ENCODE measurements at regions not wholly inside any gene's neighbourhood (a gene's known extent, or its start where the extent isn't known, plus 50 kb on each side); places are given as distances from the start of the nearest gene placed in this dataset.

DNA sequence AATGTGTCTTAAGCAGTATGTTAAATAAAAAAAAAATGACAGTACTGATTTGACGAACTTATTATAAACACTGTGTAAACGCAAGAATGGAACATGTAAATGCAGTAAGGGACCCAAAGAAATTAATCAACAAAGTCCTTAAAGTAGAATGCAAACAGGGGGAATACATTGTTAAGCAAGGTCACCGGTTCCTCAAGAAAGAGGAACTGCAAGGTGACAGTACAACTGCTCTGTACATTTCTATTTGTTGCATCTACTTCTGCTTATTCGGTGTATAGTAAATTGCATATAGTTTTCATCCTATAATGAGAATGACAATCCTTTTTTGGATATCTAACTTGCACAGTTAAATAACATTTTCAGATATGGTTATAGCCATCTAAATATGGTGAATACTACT is 387.0 kb upstream of the SEMA3D start:
- FAIRE-seq (no peak), DNase-seq (ENCODE audit: low read depth in 1 of 2, low spot score in 2 of 2) (no peak)
- Histone ChIP-seq H3K4me2 (ENCODE audit: insufficient read depth in 1 of 2, low read depth in 2 of 2, low read length in 2 of 2) (no peak overlapping the region), H4K5ac (ENCODE audit: insufficient read length, low read depth, low read length) (no peak overlapping the region), H3K23me2 (ENCODE audit: low read depth, low read length) (no peaks in the 10 kb centered on the region), H2BK5ac (ENCODE audit: low read depth, low read length) (no peak overlapping the region), H3K9ac (replicated peaks in 1 of 4; ENCODE audit: extremely low read depth in 1 of 4, low read depth in 3 of 4, low read length in 3 of 4) (no peak overlapping the region), H3K9me3 (ENCODE audit: insufficient read depth in 2 of 2, low read depth in 1 of 2, low read length in 1 of 2) (no peaks in the 10 kb centered on the region), H3K56ac (replicated peaks; ENCODE audit: insufficient read length, low read depth, low read length) (no peak overlapping the region), H3K27ac (ENCODE audit: low read depth, low read length) (no peak overlapping the region), H3K27me3 (replicated peaks in 1 of 4; ENCODE audit: control insufficient read depth in 3 of 4, extremely low read depth in 1 of 4, insufficient read depth in 3 of 4, low read length in 3 of 4) (no peaks in the 10 kb centered on the region), H4K20me1 (replicated peaks in 1 of 2; ENCODE audit: control insufficient read depth in 1 of 2, insufficient read depth in 2 of 2, low read length in 2 of 2) (no peaks in the 10 kb centered on the region), H3K36me3 (ENCODE audit: control insufficient read depth in 2 of 4, insufficient read depth in 4 of 4, low read length in 3 of 4) (no peaks in the 10 kb centered on the region), H3K4me1 (replicated peaks in 1 of 4; ENCODE audit: control insufficient read depth in 3 of 4, insufficient read depth in 4 of 4, low read length in 3 of 4) (no peaks in the 10 kb centered on the region), H2BK15ac (ENCODE audit: low read length) (no peak overlapping the region), H2BK20ac (ENCODE audit: low read length) (no peak overlapping the region), H3K79me2 (ENCODE audit: control insufficient read depth in 1 of 2, insufficient read depth in 2 of 2, low read length in 2 of 2) (no peaks in the 10 kb centered on the region), H2BK120ac (replicated peaks; ENCODE audit: low read depth, low read length) (no peak overlapping the region), H3K4me3 (ENCODE audit: extremely low read depth in 1 of 4, insufficient read depth in 2 of 4, low read depth in 3 of 4, low read length in 4 of 4) (no peak overlapping the region), H2AK5ac (ENCODE audit: low read depth, low read length) (no peak overlapping the region), H2AFZ (ENCODE audit: low read length) (no peak overlapping the region), H2BK12ac (ENCODE audit: low read depth, low read length) (no peak overlapping the region), H4K8ac (ENCODE audit: extremely low read depth, insufficient read depth, low read length) (no peak overlapping the region), H3K14ac (ENCODE audit: insufficient read length) (no peak overlapping the region), H3K18ac (ENCODE audit: extremely low read depth, low read length) (no peak overlapping the region), H3K23ac (ENCODE audit: insufficient read length) (no peak overlapping the region), H4K91ac (replicated peaks; ENCODE audit: insufficient read length, low read length) (no peak overlapping the region), H3K79me1 (ENCODE audit: low read depth, low read length) (no peaks in the 10 kb centered on the region), H3K4ac (replicated peaks; ENCODE audit: insufficient read length, low read depth, low read length) (no peak overlapping the region)
- ChIA-PET POLR2A (ENCODE audit: partially characterized antibody) (no interaction called here), CTCF (ENCODE audit: partially characterized antibody) (no interaction called here)
- 94% methylated on average over 4 of the region's 4 CpGs; no CpG with 5 or more reads in 1 of the 2 experiments for WGBS, 2 experiments (ENCODE audit: extremely low coverage in 1 of 2, insufficient coverage in 1 of 2, insufficient read length in 1 of 2, insufficient replicate concordance in 2 of 2, low coverage in 1 of 2, low lambda C conversion rate in 2 of 2, missing lambda C conversion rate in 1 of 2)
- TF ChIP-seq GABPA (IDR thresholded peaks at IDR 0.05; ENCODE audit: borderline replicate concordance, insufficient read depth, low read length) (no peak), KDM4A (IDR thresholded peaks at IDR 0.05; ENCODE audit: low read depth, low read length, severe bottlenecking) (no peak), CBX8 (IDR thresholded peaks at IDR 0.05; ENCODE audit: borderline replicate concordance, low read depth, low read length) (no peak), SIX5 (IDR thresholded peaks at IDR 0.05; ENCODE audit: low read depth, low read length) (no peak), EGR1 (IDR thresholded peaks at IDR 0.05; ENCODE audit: borderline replicate concordance, low read depth, low read length) (no peak), NRF1 (IDR thresholded peaks at IDR 0.05; ENCODE audit: low read depth, low read length) (no peak), RAD21 (IDR thresholded peaks at IDR 0.05 in 1 of 2, conservative IDR thresholded peaks at IDR 0.05 in 1 of 2; ENCODE audit: low read depth in 2 of 2, low read length in 2 of 2) (no peak), JUND (IDR thresholded peaks at IDR 0.05; ENCODE audit: low read length) (no peak), CBX5 (IDR thresholded peaks at IDR 0.05; ENCODE audit: low read depth, low read length) (no peak), ASH2L (IDR thresholded peaks at IDR 0.05; ENCODE audit: low read length) (no peak)
- TF ChIP-seq, protein P1, sequence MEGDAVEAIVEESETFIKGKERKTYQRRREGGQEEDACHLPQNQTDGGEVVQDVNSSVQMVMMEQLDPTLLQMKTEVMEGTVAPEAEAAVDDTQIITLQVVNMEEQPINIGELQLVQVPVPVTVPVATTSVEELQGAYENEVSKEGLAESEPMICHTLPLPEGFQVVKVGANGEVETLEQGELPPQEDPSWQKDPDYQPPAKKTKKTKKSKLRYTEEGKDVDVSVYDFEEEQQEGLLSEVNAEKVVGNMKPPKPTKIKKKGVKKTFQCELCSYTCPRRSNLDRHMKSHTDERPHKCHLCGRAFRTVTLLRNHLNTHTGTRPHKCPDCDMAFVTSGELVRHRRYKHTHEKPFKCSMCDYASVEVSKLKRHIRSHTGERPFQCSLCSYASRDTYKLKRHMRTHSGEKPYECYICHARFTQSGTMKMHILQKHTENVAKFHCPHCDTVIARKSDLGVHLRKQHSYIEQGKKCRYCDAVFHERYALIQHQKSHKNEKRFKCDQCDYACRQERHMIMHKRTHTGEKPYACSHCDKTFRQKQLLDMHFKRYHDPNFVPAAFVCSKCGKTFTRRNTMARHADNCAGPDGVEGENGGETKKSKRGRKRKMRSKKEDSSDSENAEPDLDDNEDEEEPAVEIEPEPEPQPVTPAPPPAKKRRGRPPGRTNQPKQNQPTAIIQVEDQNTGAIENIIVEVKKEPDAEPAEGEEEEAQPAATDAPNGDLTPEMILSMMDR (IDR thresholded peaks at IDR 0.05; ENCODE audit: control extremely low read depth in 1 of 3, insufficient read depth in 1 of 3, low read depth in 1 of 3, low read length in 3 of 3): no peak
- TF ChIP-seq, protein P2, sequence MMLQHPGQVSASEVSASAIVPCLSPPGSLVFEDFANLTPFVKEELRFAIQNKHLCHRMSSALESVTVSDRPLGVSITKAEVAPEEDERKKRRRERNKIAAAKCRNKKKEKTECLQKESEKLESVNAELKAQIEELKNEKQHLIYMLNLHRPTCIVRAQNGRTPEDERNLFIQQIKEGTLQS (IDR thresholded peaks at IDR 0.05; ENCODE audit: insufficient read depth, low read depth, low read length): no peak

Measured in H1 (cell line).